GM12874 (cell line): ENCODE measurements at regions not wholly inside any gene's neighbourhood (a gene's known extent, or its start where the extent isn't known, plus 50 kb on each side); places are given as distances from the start of the nearest gene placed in this dataset.

Experiments
- TF ChIP-seq, protein P1 (sequence below): IDR thresholded peaks from 2 replicates; pipeline ENCODE4 v1.5.1; 2011; ENCODE audit warnings: low read depth, mild to moderate bottlenecking, control low read depth, low read length, moderate library complexity; ENCODE audit not compliant: insufficient read depth

DNA sequence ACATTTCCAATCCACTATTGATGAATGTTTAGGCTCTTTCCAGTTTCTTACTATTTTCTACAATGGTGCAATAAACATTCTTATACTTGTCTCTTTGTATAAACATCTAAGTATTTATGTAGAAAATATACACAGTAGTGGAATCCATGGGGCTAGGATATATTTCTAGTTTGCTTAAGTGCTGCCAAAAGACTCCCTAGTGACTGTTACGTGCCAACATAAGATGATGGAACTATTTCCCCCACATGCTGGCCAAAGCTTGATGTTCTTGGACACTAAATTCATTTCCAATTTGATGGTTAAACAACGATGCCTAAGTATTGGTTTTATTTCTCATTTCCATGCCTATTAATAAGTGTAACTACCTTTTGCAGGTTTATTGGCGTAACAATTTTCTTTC is 378.4 kb upstream of the HNRNPA3 start:
- TF ChIP-seq, protein P1, sequence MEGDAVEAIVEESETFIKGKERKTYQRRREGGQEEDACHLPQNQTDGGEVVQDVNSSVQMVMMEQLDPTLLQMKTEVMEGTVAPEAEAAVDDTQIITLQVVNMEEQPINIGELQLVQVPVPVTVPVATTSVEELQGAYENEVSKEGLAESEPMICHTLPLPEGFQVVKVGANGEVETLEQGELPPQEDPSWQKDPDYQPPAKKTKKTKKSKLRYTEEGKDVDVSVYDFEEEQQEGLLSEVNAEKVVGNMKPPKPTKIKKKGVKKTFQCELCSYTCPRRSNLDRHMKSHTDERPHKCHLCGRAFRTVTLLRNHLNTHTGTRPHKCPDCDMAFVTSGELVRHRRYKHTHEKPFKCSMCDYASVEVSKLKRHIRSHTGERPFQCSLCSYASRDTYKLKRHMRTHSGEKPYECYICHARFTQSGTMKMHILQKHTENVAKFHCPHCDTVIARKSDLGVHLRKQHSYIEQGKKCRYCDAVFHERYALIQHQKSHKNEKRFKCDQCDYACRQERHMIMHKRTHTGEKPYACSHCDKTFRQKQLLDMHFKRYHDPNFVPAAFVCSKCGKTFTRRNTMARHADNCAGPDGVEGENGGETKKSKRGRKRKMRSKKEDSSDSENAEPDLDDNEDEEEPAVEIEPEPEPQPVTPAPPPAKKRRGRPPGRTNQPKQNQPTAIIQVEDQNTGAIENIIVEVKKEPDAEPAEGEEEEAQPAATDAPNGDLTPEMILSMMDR, result no peak

DNA sequence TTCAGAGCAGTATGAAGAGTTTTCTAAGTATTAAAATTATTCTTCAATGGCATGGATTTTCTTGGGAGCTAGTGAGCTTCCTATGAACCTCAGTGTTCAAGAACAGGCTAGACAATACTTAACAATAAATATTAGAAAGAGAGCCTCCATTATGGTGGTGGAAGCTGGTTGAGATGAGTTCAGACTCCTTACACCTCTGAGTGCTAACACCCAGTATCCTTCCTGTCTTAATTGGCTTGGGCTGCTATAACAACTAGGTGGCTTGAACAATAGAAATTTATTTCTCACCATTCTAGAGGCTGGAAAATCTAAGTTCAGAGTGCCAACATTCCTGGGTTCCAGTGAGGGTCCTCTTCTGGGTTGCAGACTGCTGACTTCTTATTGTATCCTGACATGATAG is 369.4 kb upstream of the HNRNPA3 start:
- TF ChIP-seq, protein P1, result no peak

DNA sequence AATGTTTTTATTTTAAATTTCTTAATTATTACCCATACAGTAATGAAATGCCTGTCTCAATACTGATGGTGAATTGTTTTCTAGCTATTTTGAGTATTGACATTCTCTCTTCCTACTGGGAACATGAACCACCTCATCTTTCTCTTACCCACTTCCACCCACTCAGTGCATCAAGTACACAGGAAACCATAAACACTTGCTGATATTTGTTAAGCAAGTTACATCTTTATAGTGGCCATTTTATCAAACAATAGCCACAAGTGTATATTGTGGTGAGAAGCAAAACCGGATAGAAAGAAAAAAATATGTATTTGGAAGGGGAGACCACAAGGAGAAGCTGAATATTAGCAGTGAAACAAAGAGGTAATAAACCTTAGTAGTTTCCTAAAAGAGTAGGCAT is 368.1 kb upstream of the HNRNPA3 start:
- TF ChIP-seq, protein P1, result no peak

DNA sequence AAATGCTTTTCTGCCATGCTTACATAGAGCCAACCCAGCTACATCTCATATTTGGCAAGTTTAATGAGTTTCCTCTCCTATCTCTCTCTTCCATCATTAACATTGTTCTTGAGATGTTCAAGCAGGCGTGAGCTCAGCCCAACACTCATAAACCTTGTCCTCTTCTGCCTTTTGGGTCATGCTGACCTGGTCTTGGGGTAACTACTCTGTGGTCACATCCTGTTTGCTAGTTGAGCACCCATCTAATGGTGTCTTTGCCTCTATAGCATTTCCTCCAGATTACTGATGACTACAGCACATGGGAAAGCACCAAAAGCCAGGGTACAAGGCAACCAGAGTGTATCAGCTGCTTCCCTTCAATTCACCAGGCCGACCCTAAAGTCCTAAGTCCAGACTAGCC is 366.9 kb upstream of the HNRNPA3 start:
- TF ChIP-seq, protein P1, result no peak

DNA sequence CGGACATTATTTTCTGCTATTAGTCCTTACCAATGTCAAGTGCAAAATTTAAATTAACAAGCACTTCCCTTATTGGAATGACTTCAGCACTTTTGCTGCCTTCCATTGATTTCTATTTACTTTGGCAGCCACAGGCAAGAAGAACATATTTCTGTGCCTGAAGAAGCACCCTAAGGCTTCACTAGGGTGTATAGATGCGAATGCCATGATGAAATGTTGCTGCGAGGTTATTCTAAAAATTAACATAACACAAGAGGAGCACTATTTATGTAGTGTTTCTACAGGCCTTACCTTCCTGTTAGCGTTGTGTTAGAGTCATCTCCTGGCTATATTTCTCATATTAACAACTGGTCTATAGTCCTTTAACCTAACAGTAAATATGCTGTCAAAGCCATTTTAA is 365.0 kb upstream of the HNRNPA3 start:
- TF ChIP-seq, protein P1, result no peak

DNA sequence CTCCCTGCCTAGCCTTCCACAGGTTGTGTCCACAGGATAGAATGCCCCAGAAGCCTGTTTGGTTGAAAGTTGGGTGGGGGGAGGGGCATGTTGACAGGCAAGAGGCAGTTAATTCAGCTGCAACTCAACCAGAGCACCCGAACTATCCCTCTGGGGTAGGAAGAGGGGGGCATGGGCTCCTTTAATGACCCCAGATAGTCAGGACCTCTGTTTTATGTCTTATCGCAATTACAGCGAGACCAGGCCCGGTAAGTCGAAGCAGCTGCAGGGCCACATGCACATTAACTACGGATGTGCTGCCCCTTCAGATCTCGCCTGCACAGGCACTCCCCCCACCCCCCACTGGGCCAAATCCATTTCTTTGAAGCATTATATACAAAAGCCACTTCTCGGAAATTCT is 363.8 kb upstream of the HNRNPA3 start:
- TF ChIP-seq, protein P1, result no peak

DNA sequence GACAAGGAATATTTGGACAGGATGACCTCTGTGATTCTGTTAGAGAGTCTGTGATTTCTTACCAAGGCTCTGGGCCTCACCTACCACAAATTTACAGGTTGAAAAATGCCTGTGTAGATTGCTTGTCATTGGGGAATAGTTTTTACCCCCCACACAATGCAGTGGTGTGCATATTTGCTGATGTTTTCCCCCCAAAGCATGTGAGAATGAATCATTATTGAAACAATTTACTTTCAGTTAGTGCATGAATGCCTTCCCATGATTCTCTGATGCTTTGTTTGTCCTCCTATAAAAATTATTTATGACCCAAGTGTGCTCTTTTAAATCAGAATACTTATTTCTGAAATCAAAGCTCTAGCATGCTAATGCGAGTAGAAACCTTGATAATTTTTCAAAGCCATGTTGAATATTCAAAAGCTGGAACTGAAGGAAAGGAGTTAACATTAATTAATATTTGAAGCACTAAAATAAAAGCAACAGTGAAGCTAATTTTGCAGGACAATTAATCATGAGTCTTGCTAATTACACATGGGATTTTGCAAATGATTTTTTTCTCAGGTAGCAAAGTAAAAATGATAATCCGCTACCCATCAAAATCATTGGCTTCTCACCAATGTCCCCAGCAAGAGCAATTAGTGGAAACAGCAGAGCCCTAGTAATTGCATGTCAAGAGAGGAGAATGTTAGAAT is 361.2 kb upstream of the HNRNPA3 start:
- TF ChIP-seq, protein P1, result no peak
